ENCODE measurements at regions not wholly inside any gene's neighbourhood (a gene's known extent, or its start where the extent isn't known, plus 50 kb on each side); places are given as distances from the start of the nearest gene placed in this dataset.

- in situ Hi-C loops (cut with MboI; ENCODE audit: low pct_unique_long_range_greater_than_20kb in 2 of 9, low sequenced_read_pairs in 9 of 9, unreplicated experiment in 9 of 9), result no loop called here
- no peak for ATAC-seq (replicated peaks in 6 of 8)
- WGBS, 10 experiments, result 33 to 100% (median 83%) methylated on average over 1 to 2 of the region's 2 CpGs; no CpG with 5 or more reads in 1 of the 10 experiments
Observed at GRCh38 chr5:53233645-53234405, 124.3 kb upstream of the MOCS2 start.

GRCh38 chr5:53236683-53237082, 127.1 kb upstream of the MOCS2 start:
- 20 to 100% (median 83%) methylated on average over 1 to 3 of the region's 3 CpGs; no CpG with 5 or more reads in 5 of the 10 experiments for WGBS, 10 experiments
- Histone ChIP-seq H3K4me1 (replicated peaks in 1 of 2) (no peaks in the 10 kb centered on the region), H3K27ac (no peak overlapping the region), H3K4me3 (no peak overlapping the region)
- no peak for ATAC-seq (replicated peaks in 6 of 8)
- in situ Hi-C loops (cut with MboI; ENCODE audit: low pct_unique_long_range_greater_than_20kb in 2 of 9, low sequenced_read_pairs in 9 of 9, unreplicated experiment in 9 of 9), result no loop called here

More at GRCh38 chr5:53233645-53234405, 124.3 kb upstream of the MOCS2 start:
- H3K4me3 ChIP-seq, result no peak overlapping the region
- H3K4me1 ChIP-seq (replicated peaks in 1 of 2), result no peaks in the 10 kb centered on the region
- no peak overlapping the region for H3K27ac ChIP-seq

GRCh38 chr5:53237876-53238275, 128.3 kb upstream of the MOCS2 start:
- no peak overlapping the region for H3K4me3 ChIP-seq
- ATAC-seq (replicated peaks in 6 of 8), result no peak
- in situ Hi-C loops (cut with MboI; ENCODE audit: low pct_unique_long_range_greater_than_20kb in 2 of 9, low sequenced_read_pairs in 9 of 9, unreplicated experiment in 9 of 9), result no loop called here
- H3K27ac ChIP-seq, result no peak overlapping the region
- 52 to 93% (median 75%) methylated on average over 1 to 6 of the region's 6 CpGs; no CpG with 5 or more reads in 1 of the 10 experiments for WGBS, 10 experiments
- H3K4me1 ChIP-seq (replicated peaks in 1 of 2), result no peaks in the 10 kb centered on the region

- WGBS, 10 experiments, result 8 to 95% (median 55%) methylated on average over 1 to 2 of the region's 2 CpGs; no CpG with 5 or more reads in 4 of the 10 experiments
- in situ Hi-C loops (cut with MboI; ENCODE audit: low pct_unique_long_range_greater_than_20kb in 2 of 9, low sequenced_read_pairs in 9 of 9, unreplicated experiment in 9 of 9), result no loop called here
- Histone ChIP-seq H3K27ac (no peak overlapping the region), H3K4me3 (no peak overlapping the region), H3K4me1 (replicated peaks in 1 of 2) (no peaks in the 10 kb centered on the region)
- peak in 1 of 8 experiments; percentile 48 for ATAC-seq (replicated peaks in 6 of 8)
Observed at GRCh38 chr5:53239301-53239990, 129.9 kb upstream of the MOCS2 start.

- in situ Hi-C loops (cut with MboI; ENCODE audit: low pct_unique_long_range_greater_than_20kb in 2 of 9, low sequenced_read_pairs in 9 of 9, unreplicated experiment in 9 of 9), result no loop called here
- no peak for ATAC-seq (replicated peaks in 6 of 8)
- H3K4me1 ChIP-seq (replicated peaks in 1 of 2), result no peaks in the 10 kb centered on the region
- no peak overlapping the region for H3K4me3 ChIP-seq
- H3K27ac ChIP-seq, result no peak overlapping the region
Observed at GRCh38 chr5:53240661-53241060, 131.1 kb upstream of the MOCS2 start.

GRCh38 chr5:53241572-53241971, 132.0 kb upstream of the MOCS2 start:
- Histone ChIP-seq H3K4me1 (replicated peaks in 1 of 2) (no peaks in the 10 kb centered on the region), H3K27ac (no peak overlapping the region), H3K4me3 (no peak overlapping the region)
- in situ Hi-C loops (cut with MboI; ENCODE audit: low pct_unique_long_range_greater_than_20kb in 2 of 9, low sequenced_read_pairs in 9 of 9, unreplicated experiment in 9 of 9), result no loop called here
- peak in 2 of 8 experiments; percentile 59 to 65 for ATAC-seq (replicated peaks in 6 of 8)
- 7 to 100% (median 84%) methylated on average over 1 to 5 of the region's 5 CpGs; no CpG with 5 or more reads in 2 of the 10 experiments for WGBS, 10 experiments

- 62 to 100% (median 77%) methylated on average over 1 to 3 of the region's 3 CpGs; no CpG with 5 or more reads in 3 of the 10 experiments for WGBS, 10 experiments
- in situ Hi-C loops (cut with MboI; ENCODE audit: low pct_unique_long_range_greater_than_20kb in 2 of 9, low sequenced_read_pairs in 9 of 9, unreplicated experiment in 9 of 9), result no loop called here
- ATAC-seq (replicated peaks in 6 of 8), result no peak
Observed at GRCh38 chr5:53243403-53243802, 133.8 kb upstream of the MOCS2 start.

GRCh38 chr5:53246042-53246836, 136.7 kb upstream of the MOCS2 start:
- in situ Hi-C loops (cut with MboI; ENCODE audit: low pct_unique_long_range_greater_than_20kb in 2 of 9, low sequenced_read_pairs in 9 of 9, unreplicated experiment in 9 of 9), result no loop called here
- H3K4me1 ChIP-seq (replicated peaks in 1 of 2), result no peaks in the 10 kb centered on the region
- ATAC-seq (replicated peaks in 6 of 8), result peak in 2 of 8 experiments; percentile 41 to 59
- 6 to 100% (median 80%) methylated on average over 1 to 8 of the region's 8 CpGs for WGBS, 10 experiments
- H3K4me3 ChIP-seq, result no peak overlapping the region
- no peak overlapping the region for H3K27ac ChIP-seq

More at GRCh38 chr5:53243403-53243802, 133.8 kb upstream of the MOCS2 start:
- Histone ChIP-seq H3K27ac (no peak overlapping the region), H3K4me1 (replicated peaks in 1 of 2) (no peaks in the 10 kb centered on the region), H3K4me3 (no peak overlapping the region)

- no peak overlapping the region for H3K27ac ChIP-seq
- no peak overlapping the region for H3K4me3 ChIP-seq
- in situ Hi-C loops (cut with MboI; ENCODE audit: low pct_unique_long_range_greater_than_20kb in 2 of 9, low sequenced_read_pairs in 9 of 9, unreplicated experiment in 9 of 9), result no loop called here
- ATAC-seq (replicated peaks in 6 of 8), result peak in 2 of 8 experiments; percentile 69 to 76
- H3K4me1 ChIP-seq (replicated peaks in 1 of 2), result no peaks in the 10 kb centered on the region
- 8 to 100% (median 58%) methylated on average over 1 to 4 of the region's 4 CpGs for WGBS, 10 experiments
Observed at GRCh38 chr5:53249529-53250200, 140.1 kb upstream of the MOCS2 start.

- Histone ChIP-seq H3K4me3 (no peak overlapping the region), H3K27ac (no peak overlapping the region), H3K4me1 (replicated peaks in 1 of 2) (no peaks in the 10 kb centered on the region)
- WGBS, 10 experiments, result 79 to 100% (median 100%) methylated on average over 1 to 2 of the region's 2 CpGs; no CpG with 5 or more reads in 2 of the 10 experiments
- no peak for ATAC-seq (replicated peaks in 6 of 8)
- in situ Hi-C loops (cut with MboI; ENCODE audit: low pct_unique_long_range_greater_than_20kb in 2 of 9, low sequenced_read_pairs in 9 of 9, unreplicated experiment in 9 of 9), result no loop called here
Observed at GRCh38 chr5:53250201-53250550, 140.6 kb upstream of the MOCS2 start.

GRCh38 chr5:53253421-53253871, 143.9 kb upstream of the MOCS2 start:
- in situ Hi-C loops (cut with MboI; ENCODE audit: low pct_unique_long_range_greater_than_20kb in 2 of 9, low sequenced_read_pairs in 9 of 9, unreplicated experiment in 9 of 9), result no loop called here
- peak in 1 of 8 experiments; percentile 44 for ATAC-seq (replicated peaks in 6 of 8)
- Histone ChIP-seq H3K4me1 (replicated peaks in 1 of 2) (no peaks in the 10 kb centered on the region), H3K4me3 (no peak overlapping the region), H3K27ac (no peak overlapping the region)
- 13 to 100% (median 83%) methylated on average over 1 to 2 of the region's 2 CpGs; no CpG with 5 or more reads in 2 of the 10 experiments for WGBS, 10 experiments

GRCh38 chr5:53256746-53257145, 147.2 kb upstream of the MOCS2 start:
- ATAC-seq (replicated peaks in 6 of 8), result no peak
- in situ Hi-C loops (cut with MboI; ENCODE audit: low pct_unique_long_range_greater_than_20kb in 2 of 9, low sequenced_read_pairs in 9 of 9, unreplicated experiment in 9 of 9), result no loop called here
- Histone ChIP-seq H3K27ac (no peak overlapping the region), H3K4me1 (replicated peaks in 1 of 2) (no peaks in the 10 kb centered on the region), H3K4me3 (no peak overlapping the region)
- 44 to 100% (median 61%) methylated on average over 1 to 5 of the region's 5 CpGs; no CpG with 5 or more reads in 1 of the 10 experiments for WGBS, 10 experiments

Data from motor neuron (in vitro differentiated cells).